Activated T-cell treated with anti-CD3 and anti-CD28 coated beads, Interleukin-2, amount 50 U/mL, for 72 hours (primary cell): ENCODE measurements at regions not wholly inside any gene's neighbourhood (a gene's known extent, or its start where the extent isn't known, plus 50 kb on each side); places are given as distances from the start of the nearest gene placed in this dataset.

ENCODE experiments used
- ATAC-seq, 2 donors: fragments of 150-1000 bp; cut with Tn5 transposase; replicated peaks in 1 of 2; 2 replicates each; pipeline ENCODE4 v1.10.0; 2021; ENCODE audit warnings: moderate library complexity in 2 of 2, mild to moderate bottlenecking in 1 of 2
- DNase-seq, 2 donors: peaks; one replicate each; pipeline ENCODE4 v3.0.0; 2021 to 2022; ENCODE audit warnings: mixed read lengths in 1 of 2
- H3K27ac Mint-ChIP-seq: one replicate; pipeline ENCODE4 v1.8.0; 2022; ENCODE audit warnings: mild to moderate bottlenecking, moderate library complexity, mixed read lengths
- H3K27me3 Mint-ChIP-seq: one replicate; pipeline ENCODE4 v1.8.0; 2022; ENCODE audit warnings: low read depth, mixed read lengths
- H3K36me3 Mint-ChIP-seq, 2 donors: one replicate each; pipeline ENCODE4 v1.8.0; 2022; ENCODE audit warnings: mixed read lengths in 2 of 2, mild to moderate bottlenecking in 1 of 2; ENCODE audit not compliant: insufficient read depth in 2 of 2
- H3K4me1 Mint-ChIP-seq: one replicate; pipeline ENCODE4 v1.8.0; 2022; ENCODE audit warnings: low read depth, mixed read lengths
- H3K4me3 Mint-ChIP-seq, 2 donors: one replicate each; pipeline ENCODE4 v1.8.0; 2022; ENCODE audit warnings: mild to moderate bottlenecking in 2 of 2, mixed read lengths in 2 of 2, moderate library complexity in 2 of 2
- H3K9me3 Mint-ChIP-seq, 2 donors: one replicate each; pipeline ENCODE4 v1.8.0; 2022; ENCODE audit warnings: mixed read lengths in 2 of 2

DNA sequence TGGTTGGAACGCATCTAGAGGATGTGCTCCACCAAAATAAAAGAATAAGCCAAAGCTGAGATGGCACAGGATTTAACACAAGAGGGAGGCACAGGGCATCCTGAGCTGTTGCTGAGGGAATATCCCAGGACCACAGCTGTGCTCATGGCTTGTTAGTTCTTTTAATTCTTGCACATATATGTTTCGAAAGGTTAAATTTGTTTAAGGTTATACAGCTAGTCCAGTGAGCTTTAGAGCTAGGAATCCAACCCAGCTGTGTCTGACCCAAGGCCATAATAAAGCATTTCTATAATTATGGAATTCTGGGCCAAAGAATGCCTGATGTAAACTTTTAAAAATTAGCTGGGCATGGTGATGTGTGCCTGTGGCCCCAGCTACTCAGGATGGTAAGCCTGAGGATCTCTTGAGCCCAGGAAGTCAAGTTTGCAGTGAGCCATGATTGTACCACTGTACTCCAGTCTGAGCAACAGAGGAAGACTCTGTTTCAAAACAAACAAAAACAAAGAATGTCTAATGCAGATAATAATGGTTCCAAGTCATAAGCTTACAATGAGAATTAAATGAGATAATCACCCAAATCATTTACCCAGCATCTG lies 66.4 kb upstream of the CCBE1 start:
- Mint-ChIP-seq H3K9me3 (no peaks in the 10 kb centered on the region), H3K4me3 (no peak overlapping the region), H3K36me3 (no peaks in the 10 kb centered on the region), H3K27ac (no peak overlapping the region), H3K4me1 (no peaks in the 10 kb centered on the region), H3K27me3 (peaks cover 7% of the 10 kb centered on the region)
- ATAC-seq (no peak), DNase-seq (no peak)

GRCh38 chr18:59760619-59761600 lies 63.7 kb upstream of the CCBE1 start:
- Mint-ChIP-seq H3K9me3 (no peaks in the 10 kb centered on the region), H3K4me3 (no peak overlapping the region), H3K36me3 (no peaks in the 10 kb centered on the region), H3K4me1 (no peaks in the 10 kb centered on the region), H3K27ac (no peak overlapping the region), H3K27me3 (peaks cover 23% of the 10 kb centered on the region)
- no peak for ATAC-seq
- no peak for DNase-seq

GRCh38 chr18:59760212-59760611 lies 63.0 kb upstream of the CCBE1 start:
- no peak for DNase-seq
- Mint-ChIP-seq H3K27ac (no peak overlapping the region), H3K4me1 (no peaks in the 10 kb centered on the region), H3K9me3 (no peaks in the 10 kb centered on the region), H3K27me3 (peaks cover 23% of the 10 kb centered on the region), H3K36me3 (no peaks in the 10 kb centered on the region), H3K4me3 (no peak overlapping the region)
- ATAC-seq, result no peak

DNA sequence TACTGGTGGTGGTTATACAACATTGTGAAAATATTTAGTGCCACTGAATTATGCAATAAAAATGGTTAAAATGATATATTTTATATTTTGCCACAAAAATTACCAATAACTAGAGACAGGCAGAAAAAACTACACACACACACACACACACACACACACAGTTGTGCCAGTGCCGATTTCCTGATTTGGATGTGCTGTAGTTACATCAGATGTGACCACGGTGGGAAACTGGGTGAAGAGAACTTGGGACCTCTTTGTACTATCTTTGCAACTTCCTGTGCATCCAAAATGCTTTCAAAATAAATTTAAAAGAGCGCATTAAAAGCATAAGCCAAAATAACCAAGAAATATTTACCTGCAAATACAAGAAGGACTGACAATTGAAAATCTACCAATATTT lies 61.6 kb upstream of the CCBE1 start:
- no peaks in the 10 kb centered on the region for H3K36me3 Mint-ChIP-seq
- H3K27me3 Mint-ChIP-seq, result peaks cover 23% of the 10 kb centered on the region
- H3K4me1 Mint-ChIP-seq, result no peaks in the 10 kb centered on the region
- no peak overlapping the region for H3K4me3 Mint-ChIP-seq
- ATAC-seq (no peak), DNase-seq (no peak)
- no peak overlapping the region for H3K27ac Mint-ChIP-seq
- H3K9me3 Mint-ChIP-seq, result no peaks in the 10 kb centered on the region

DNA sequence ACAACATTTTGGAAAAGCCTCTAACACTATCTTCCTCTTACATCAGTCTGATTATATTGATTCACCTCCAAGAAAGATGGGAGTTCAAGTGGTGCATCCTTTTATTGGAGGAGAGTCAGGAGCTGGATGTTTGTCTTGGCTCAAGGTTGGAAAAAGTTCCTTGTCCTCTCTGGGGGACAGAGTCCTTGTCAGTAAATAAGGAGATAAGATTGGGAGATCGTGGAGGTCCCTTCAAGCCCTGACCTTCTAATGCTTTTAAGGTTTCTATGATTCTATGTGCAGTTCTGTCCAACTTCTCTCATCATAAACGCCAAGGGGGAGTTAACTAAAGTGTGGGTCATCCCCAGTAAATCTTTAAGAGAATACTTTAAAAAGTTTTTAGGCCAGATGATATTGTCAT lies 60.9 kb upstream of the CCBE1 start:
- H3K27me3 Mint-ChIP-seq, result peaks cover 23% of the 10 kb centered on the region
- no peaks in the 10 kb centered on the region for H3K36me3 Mint-ChIP-seq
- ATAC-seq, result no peak
- DNase-seq, result no peak
- H3K9me3 Mint-ChIP-seq, result no peaks in the 10 kb centered on the region
- H3K27ac Mint-ChIP-seq, result no peak overlapping the region
- H3K4me1 Mint-ChIP-seq, result no peaks in the 10 kb centered on the region
- H3K4me3 Mint-ChIP-seq, result no peak overlapping the region

DNA sequence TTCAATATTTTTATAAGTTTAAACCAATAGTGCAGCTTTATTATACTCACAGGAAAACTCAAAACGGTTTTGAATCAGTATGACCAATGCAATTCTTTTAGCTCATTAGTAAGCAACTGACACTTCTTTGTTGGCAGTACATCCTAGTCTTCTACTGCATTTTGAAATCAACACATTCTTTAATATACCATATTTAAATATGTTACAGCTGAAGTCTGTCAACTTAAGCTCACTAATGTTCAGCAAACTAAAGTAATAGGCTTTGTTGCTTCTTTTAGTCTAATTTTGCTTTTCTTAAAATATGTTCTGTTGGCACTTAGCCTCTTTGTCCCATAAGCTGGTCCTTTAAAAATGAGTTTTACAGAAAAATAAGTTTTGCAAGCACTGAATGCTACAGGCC lies 55.4 kb upstream of the CCBE1 start:
- Mint-ChIP-seq H3K27ac (no peak overlapping the region), H3K4me3 (no peak overlapping the region), H3K27me3 (peaks cover 19% of the 10 kb centered on the region), H3K4me1 (no peaks in the 10 kb centered on the region), H3K9me3 (peaks cover 0 to 1% of the 10 kb centered on the region in 2 donors), H3K36me3 (no peaks in the 10 kb centered on the region)
- DNase-seq (no peak), ATAC-seq (no peak)

GRCh38 chr18:59751186-59751585 lies 54.0 kb upstream of the CCBE1 start:
- Mint-ChIP-seq H3K27ac (no peak overlapping the region), H3K9me3 (peaks cover 1 to 2% of the 10 kb centered on the region in 2 donors), H3K4me3 (no peak overlapping the region), H3K27me3 (peaks cover 14% of the 10 kb centered on the region), H3K36me3 (no peaks in the 10 kb centered on the region), H3K4me1 (no peaks in the 10 kb centered on the region)
- DNase-seq, result no peak
- ATAC-seq, result no peak

DNA sequence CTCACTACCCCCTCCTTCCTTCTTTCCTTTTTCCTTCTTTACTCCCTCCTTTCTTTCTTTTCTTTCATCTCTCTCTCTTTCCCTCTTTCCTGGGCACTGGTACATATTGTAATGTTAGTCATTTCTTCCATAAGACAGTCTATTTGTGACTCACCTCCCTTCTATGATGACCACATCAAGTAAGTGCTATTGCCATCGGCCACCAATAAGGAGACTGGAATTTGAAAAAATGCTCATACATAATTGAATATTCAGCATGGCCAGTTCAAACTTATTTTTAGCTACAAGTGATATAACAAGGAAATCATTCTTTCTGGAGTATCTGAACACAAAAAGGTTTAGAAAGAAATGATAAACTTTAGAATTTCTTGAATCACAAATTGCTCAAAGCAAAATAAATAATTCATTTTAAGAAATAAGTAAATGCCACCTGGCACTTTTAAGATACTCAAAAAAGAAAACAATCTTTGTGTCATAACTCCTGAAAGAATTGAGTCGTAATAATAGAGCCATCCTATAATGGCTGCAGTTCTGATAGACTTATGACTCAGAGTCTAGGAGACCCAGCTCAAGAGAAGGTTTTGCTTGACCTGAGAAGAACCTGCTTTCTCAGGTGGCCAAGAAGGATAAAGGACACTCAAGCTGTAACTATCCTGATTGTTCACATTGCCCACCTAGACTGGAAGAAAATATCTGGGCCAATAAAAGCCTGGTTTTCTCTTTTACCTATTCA lies 51.6 kb upstream of the CCBE1 start:
- no peak for ATAC-seq
- Mint-ChIP-seq H3K9me3 (peaks cover 1 to 2% of the 10 kb centered on the region in 2 donors), H3K27me3 (peaks cover 13% of the 10 kb centered on the region), H3K4me1 (no peaks in the 10 kb centered on the region), H3K4me3 (no peak overlapping the region), H3K36me3 (no peaks in the 10 kb centered on the region), H3K27ac (no peak overlapping the region)
- no peak for DNase-seq
